PC-3 (cell line): ENCODE measurements at regions not wholly inside any gene's neighbourhood (a gene's known extent, or its start where the extent isn't known, plus 50 kb on each side); places are given as distances from the start of the nearest gene placed in this dataset.

Experiments used
- ATAC-seq: fragments of 200-7000 bp; cut with Tn5 transposase; 2 replicates; pipeline ENCODE4 v1.9.1; 2020; ENCODE audit warnings: mild to moderate bottlenecking, moderate library complexity
- BruUV-seq: library from RNA; stranded (reverse); fragments of 400-500 nt; replicated peaks from 2 replicates; lab custom pipeline; 2021; lab: Mats Ljungman, UMichigan
- CTCF ChIA-PET: fragments of 300-600 bp; sonication (Branson Sonifier 250); formaldehyde crosslinking; loops from one replicate; lab custom pipeline; 2022; ENCODE audit warnings: antibody characterized with exemption; lab: Charles Lee
- POLR2A ChIA-PET: fragments of 300-600 bp; sonication (Branson Sonifier 250); formaldehyde crosslinking; loops from one replicate; lab custom pipeline; 2022; ENCODE audit warnings: antibody characterized with exemption; ENCODE audit not compliant: unreplicated experiment; lab: Charles Lee
- DNase-seq: peaks from one replicate; pipeline ENCODE4 v3.0.0-alpha.2; 2015
- H2AFZ ChIP-seq: fragments of 300-600 bp; sonication (generic); 2 replicates; pipeline ENCODE4 v1.6.0; 2016; ENCODE audit warnings: antibody characterized with exemption, low read length
- H3F3A ChIP-seq: fragments of 300-600 bp; sonication (generic); one replicate; pipeline ENCODE4 v1.6.0; 2017; ENCODE audit warnings: antibody characterized with exemption, low read length, control low read depth, mild to moderate bottlenecking; ENCODE audit not compliant: unreplicated experiment
- H3K27ac ChIP-seq: fragments of 300-600 bp; sonication (generic); 2 replicates; pipeline ENCODE4 v1.5.1; 2016; ENCODE audit warnings: mild to moderate bottlenecking, low read length
- H3K27me3 ChIP-seq: fragments of 300-600 bp; sonication (generic); 2 replicates; pipeline ENCODE4 v1.6.1; 2016; ENCODE audit warnings: low read length, mixed read lengths
- H3K36me3 ChIP-seq: fragments of 300-600 bp; sonication (generic); 2 replicates; pipeline ENCODE4 v1.6.1; 2016; ENCODE audit warnings: low read depth, mixed run types, low read length, mixed read lengths
- H3K4me1 ChIP-seq: fragments of 300-600 bp; sonication (generic); 2 replicates; pipeline ENCODE4 v1.5.1; 2016; ENCODE audit warnings: low read length; ENCODE audit not compliant: insufficient read depth
- H3K4me2 ChIP-seq: fragments of 300-600 bp; sonication (generic); 2 replicates; pipeline ENCODE4 v1.6.0; 2016; ENCODE audit warnings: low read length
- H3K4me3 ChIP-seq: fragments of 300-600 bp; sonication (generic); 2 replicates; pipeline ENCODE4 v1.5.1; 2016; ENCODE audit warnings: mild to moderate bottlenecking, low read length, mixed read lengths
- H3K79me2 ChIP-seq: fragments of 300-600 bp; sonication (generic); 2 replicates; pipeline ENCODE4 v1.6.1; 2017; ENCODE audit warnings: low read length, mixed read lengths
- H3K9ac ChIP-seq: fragments of 300-600 bp; sonication (generic); 2 replicates; pipeline ENCODE4 v1.6.0; 2016; ENCODE audit warnings: mild to moderate bottlenecking, low read length
- H3K9me2 ChIP-seq: fragments of 300-600 bp; sonication (generic); replicated peaks from 2 replicates; pipeline ENCODE4 v1.6.1; 2016; ENCODE audit warnings: mixed run types, low read length, mixed read lengths
- H3K9me3 ChIP-seq: fragments of 300-600 bp; sonication (generic); 2 replicates; pipeline ENCODE4 v1.6.1; 2016; ENCODE audit warnings: low read length, mixed read lengths
- H4K20me1 ChIP-seq: fragments of 300-600 bp; sonication (generic); 2 replicates; pipeline ENCODE4 v1.6.1; 2016; ENCODE audit warnings: low read length, mixed read lengths
- EZH2 ChIP-seq: fragments of 300-600 bp; sonication (generic); IDR thresholded peaks from one replicate; pipeline ENCODE4 v1.6.1; 2017; ENCODE audit warnings: antibody characterized with exemption, mild to moderate bottlenecking, low read length; ENCODE audit not compliant: unreplicated experiment
- EZH2phosphoT487 ChIP-seq: fragments of 300-600 bp; sonication (generic); IDR thresholded peaks from 2 replicates; pipeline ENCODE4 v1.6.1; 2018; ENCODE audit warnings: mild to moderate bottlenecking, antibody characterized with exemption, low read length, borderline replicate concordance
- intact Hi-C: fragments of 100-400 bp; cut with micrococcal nuclease; formaldehyde crosslinking; loops from 2 replicates; pipeline ENCODE4 v1.9.0; 2023
- TF ChIP-seq, protein P1 (sequence below): fragments of 300-600 bp; sonication (generic); conservative IDR thresholded peaks from 2 replicates; pipeline ENCODE4 v1.5.1; 2017; ENCODE audit warnings: antibody characterized with exemption, low read depth, mild to moderate bottlenecking, low read length

DNA sequence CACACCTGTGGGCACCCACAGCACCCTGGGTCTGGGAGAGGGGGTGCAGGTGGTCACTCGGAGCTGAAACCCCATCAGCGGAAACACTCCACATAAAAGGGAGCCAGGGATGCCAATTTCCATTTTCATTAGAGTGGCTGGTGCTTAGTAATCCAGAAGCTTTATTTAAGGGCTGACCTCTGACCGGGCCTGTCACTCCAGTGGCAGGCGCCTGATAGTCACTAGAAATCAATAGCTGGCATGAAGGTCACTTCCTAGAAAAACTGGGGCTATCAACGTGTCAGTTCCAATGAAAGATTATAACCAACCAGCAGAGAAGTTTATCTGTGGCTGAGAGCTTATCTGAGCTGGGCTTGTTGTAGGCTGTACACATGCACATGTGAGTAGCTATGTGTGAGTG is 333.7 kb upstream of the SKOR2 start:
- H3K4me3 ChIP-seq = no peak overlapping the region
- H3K4me1 ChIP-seq = no peaks in the 10 kb centered on the region
- POLR2A ChIA-PET = no interaction called here
- DNase-seq = no peak
- intact Hi-C loops = no loop called here
- H3K27ac ChIP-seq = no peak overlapping the region
- CTCF ChIA-PET = no interaction called here
- no peaks in the 10 kb centered on the region for H3K79me2 ChIP-seq
- no peak overlapping the region for H3K4me2 ChIP-seq
- no TSS peak for BruUV-seq
- H3K9me2 ChIP-seq = no peaks in the 10 kb centered on the region
- no peaks in the 10 kb centered on the region for H3K9me3 ChIP-seq
- no peaks in the 10 kb centered on the region for H3F3A ChIP-seq
- no peak overlapping the region for H3K9ac ChIP-seq
- no peak overlapping the region for H2AFZ ChIP-seq
- no peaks in the 10 kb centered on the region for H3K36me3 ChIP-seq
- no peak for ATAC-seq
- H3K27me3 ChIP-seq = no peaks in the 10 kb centered on the region
- H4K20me1 ChIP-seq = no peaks in the 10 kb centered on the region
- TF ChIP-seq EZH2phosphoT487 = no peak
- TF ChIP-seq, protein P1, sequence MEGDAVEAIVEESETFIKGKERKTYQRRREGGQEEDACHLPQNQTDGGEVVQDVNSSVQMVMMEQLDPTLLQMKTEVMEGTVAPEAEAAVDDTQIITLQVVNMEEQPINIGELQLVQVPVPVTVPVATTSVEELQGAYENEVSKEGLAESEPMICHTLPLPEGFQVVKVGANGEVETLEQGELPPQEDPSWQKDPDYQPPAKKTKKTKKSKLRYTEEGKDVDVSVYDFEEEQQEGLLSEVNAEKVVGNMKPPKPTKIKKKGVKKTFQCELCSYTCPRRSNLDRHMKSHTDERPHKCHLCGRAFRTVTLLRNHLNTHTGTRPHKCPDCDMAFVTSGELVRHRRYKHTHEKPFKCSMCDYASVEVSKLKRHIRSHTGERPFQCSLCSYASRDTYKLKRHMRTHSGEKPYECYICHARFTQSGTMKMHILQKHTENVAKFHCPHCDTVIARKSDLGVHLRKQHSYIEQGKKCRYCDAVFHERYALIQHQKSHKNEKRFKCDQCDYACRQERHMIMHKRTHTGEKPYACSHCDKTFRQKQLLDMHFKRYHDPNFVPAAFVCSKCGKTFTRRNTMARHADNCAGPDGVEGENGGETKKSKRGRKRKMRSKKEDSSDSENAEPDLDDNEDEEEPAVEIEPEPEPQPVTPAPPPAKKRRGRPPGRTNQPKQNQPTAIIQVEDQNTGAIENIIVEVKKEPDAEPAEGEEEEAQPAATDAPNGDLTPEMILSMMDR = no peak
- no peak for TF ChIP-seq EZH2

DNA sequence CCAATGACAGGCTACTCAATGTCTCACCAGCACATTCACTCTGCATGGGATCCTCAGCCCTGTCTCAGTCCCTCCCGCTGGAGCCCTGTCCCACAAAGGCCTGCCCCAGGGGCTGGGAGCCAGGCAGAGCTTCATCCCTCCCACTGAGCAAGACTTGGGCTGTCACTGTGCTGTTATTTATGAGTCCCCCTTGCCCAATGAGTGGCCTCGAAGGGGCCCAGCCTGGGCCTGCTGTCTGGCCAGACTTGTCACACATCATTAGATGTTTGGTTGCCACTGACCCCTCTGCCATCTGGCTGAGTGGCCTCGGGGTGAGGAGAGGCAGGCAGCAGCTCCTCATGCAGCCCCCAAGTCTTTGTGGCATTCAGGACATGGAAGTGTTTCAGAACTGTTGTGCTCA is 330.6 kb upstream of the SKOR2 start:
- ATAC-seq (no peak), DNase-seq (no peak)
- H3F3A ChIP-seq = no peaks in the 10 kb centered on the region
- intact Hi-C loops = no loop called here
- H3K9me2 ChIP-seq = no peaks in the 10 kb centered on the region
- H3K27me3 ChIP-seq = no peaks in the 10 kb centered on the region
- no peak overlapping the region for H3K27ac ChIP-seq
- no peak overlapping the region for H3K4me3 ChIP-seq
- H3K9ac ChIP-seq = no peak overlapping the region
- H2AFZ ChIP-seq = no peak overlapping the region
- no peaks in the 10 kb centered on the region for H3K9me3 ChIP-seq
- no TSS peak for BruUV-seq
- TF ChIP-seq EZH2phosphoT487 (no peak), EZH2 (no peak)
- TF ChIP-seq, protein P1 = no peak
- H3K4me2 ChIP-seq = no peak overlapping the region
- no peaks in the 10 kb centered on the region for H3K4me1 ChIP-seq
- H3K79me2 ChIP-seq = no peaks in the 10 kb centered on the region
- no peaks in the 10 kb centered on the region for H4K20me1 ChIP-seq
- POLR2A ChIA-PET = no interaction called here
- CTCF ChIA-PET = no interaction called here
- H3K36me3 ChIP-seq = no peaks in the 10 kb centered on the region

DNA sequence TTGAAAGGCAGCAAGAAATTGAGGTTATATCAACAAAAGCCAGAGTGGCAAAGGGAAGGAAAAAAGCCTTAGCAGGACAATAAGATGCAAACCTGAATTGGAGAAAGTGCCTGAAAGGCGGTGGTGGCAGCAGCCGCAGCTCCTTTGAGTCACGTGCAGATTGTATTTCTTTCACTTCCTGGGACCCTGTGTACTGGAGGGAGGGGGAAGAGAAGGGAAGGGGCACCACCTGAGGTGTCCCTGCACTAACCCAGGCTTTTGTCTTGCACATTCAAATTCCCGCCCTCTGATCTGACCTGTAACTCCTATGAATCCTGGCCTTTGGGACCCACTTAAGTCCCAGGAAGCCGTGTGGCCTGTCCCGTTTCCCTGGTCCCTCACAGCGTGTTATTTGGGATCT is 326.1 kb upstream of the SKOR2 start:
- H3K9me2 ChIP-seq = no peaks in the 10 kb centered on the region
- BruUV-seq = no TSS peak
- no peaks in the 10 kb centered on the region for H4K20me1 ChIP-seq
- H3K36me3 ChIP-seq = no peaks in the 10 kb centered on the region
- H3F3A ChIP-seq = no peaks in the 10 kb centered on the region
- 0 out of 2 replicates have a peak, but pooled peaks cover 4% of the 10 kb centered on the region for H3K27me3 ChIP-seq
- ChIA-PET POLR2A (no interaction called here), CTCF (no interaction called here)
- no peaks in the 10 kb centered on the region for H3K9me3 ChIP-seq
- H3K79me2 ChIP-seq = no peaks in the 10 kb centered on the region
- no peak overlapping the region for H3K4me2 ChIP-seq
- no peak overlapping the region for H3K4me3 ChIP-seq
- TF ChIP-seq, protein P1 = no peak
- TF ChIP-seq EZH2 (no peak), EZH2phosphoT487 (no peak)
- H2AFZ ChIP-seq = no peak overlapping the region
- DNase-seq (no peak), ATAC-seq (no peak)
- intact Hi-C loops = no loop called here
- H3K4me1 ChIP-seq = no peaks in the 10 kb centered on the region
- no peak overlapping the region for H3K9ac ChIP-seq
- no peak overlapping the region for H3K27ac ChIP-seq
